ENCODE measurements at regions not wholly inside any gene's neighbourhood (a gene's known extent, or its start where the extent isn't known, plus 50 kb on each side); places are given as distances from the start of the nearest gene placed in this dataset.

DNA sequence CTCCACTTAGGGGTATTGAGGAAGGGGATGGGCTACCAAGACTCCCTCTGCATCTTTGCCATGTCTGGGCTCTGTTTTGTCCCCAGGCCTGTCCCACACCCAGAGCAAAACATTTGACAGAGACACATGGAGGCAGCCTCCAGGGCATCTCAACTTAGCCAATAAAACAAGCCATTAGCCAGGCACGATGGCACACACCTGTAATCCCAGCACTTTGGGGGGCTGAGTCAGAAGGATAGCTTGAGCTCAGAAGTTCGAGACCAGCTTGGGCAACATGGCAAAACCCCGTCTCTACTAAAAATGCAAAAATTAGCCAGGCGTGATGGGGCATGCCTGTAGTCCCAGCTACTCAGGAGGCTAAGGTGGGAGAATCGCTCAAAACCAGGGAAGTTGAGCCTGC lies 120.3 kb upstream of the IPO9 start:
- Histone ChIP-seq H3K23ac (ENCODE audit: low read length) (no peak overlapping the region), H2BK5ac (ENCODE audit: low read depth, low read length, poor library complexity) (no peak overlapping the region), H2BK12ac (ENCODE audit: low read length) (no peak overlapping the region), H2BK120ac (ENCODE audit: insufficient read depth, low read length, poor library complexity) (no peak overlapping the region), H3K79me1 (ENCODE audit: low read length) (peaks cover 11% of the 10 kb centered on the region), H3K9ac (ENCODE audit: low read length) (no peak overlapping the region), H4K12ac (ENCODE audit: low read depth, low read length) (no peak overlapping the region), H3K27me3 (ENCODE audit: insufficient read depth, low read length) (no peaks in the 10 kb centered on the region), H3K79me2 (ENCODE audit: control insufficient read depth, insufficient read depth, low read length, poor library complexity) (no peaks in the 10 kb centered on the region), H3K14ac (ENCODE audit: low read length) (no peak overlapping the region), H3K4me3 (ENCODE audit: low read depth, low read length) (no peak overlapping the region), H2AFZ (ENCODE audit: insufficient read depth, low read length, poor library complexity) (no peak overlapping the region), H3K36me3 (ENCODE audit: control insufficient read depth in 1 of 2, insufficient read depth in 2 of 2, low read length in 2 of 2) (peaks cover 7 to 13% of the 10 kb centered on the region in 2 experiments), H3K4ac (ENCODE audit: low read depth, low read length) (no peak overlapping the region), H3K4me1 (ENCODE audit: control insufficient read depth in 1 of 2, insufficient read depth in 2 of 2, low read length in 2 of 2) (peaks cover 19 to 23% of the 10 kb centered on the region in 2 experiments), H3K4me2 (ENCODE audit: low read length) (no peak overlapping the region), H2AK5ac (ENCODE audit: low read length) (no peak overlapping the region), H3K18ac (ENCODE audit: low read length) (no peak overlapping the region), H4K8ac (ENCODE audit: low read depth, low read length) (no peak overlapping the region), H4K91ac (ENCODE audit: low read depth, low read length) (no peak overlapping the region), H3K27ac (ENCODE audit: low read depth, low read length) (no peak overlapping the region), H3K9me3 (ENCODE audit: insufficient read depth, low read depth, low read length) (no peaks in the 10 kb centered on the region)
- WGBS (ENCODE audit: extremely low coverage, insufficient coverage, insufficient read length) = no CpG with 5 or more reads among the region's 5 CpGs
- no peak for DNase-seq

- Histone ChIP-seq H3K27ac (ENCODE audit: low read depth, low read length) (no peak overlapping the region), H3K4me1 (ENCODE audit: control insufficient read depth in 1 of 2, insufficient read depth in 2 of 2, low read length in 2 of 2) (peaks cover 24 to 25% of the 10 kb centered on the region in 2 experiments), H3K79me2 (ENCODE audit: control insufficient read depth, insufficient read depth, low read length, poor library complexity) (no peaks in the 10 kb centered on the region), H4K91ac (ENCODE audit: low read depth, low read length) (peak overlapping the region; percentile 43), H2BK120ac (ENCODE audit: insufficient read depth, low read length, poor library complexity) (no peak overlapping the region), H3K4me3 (ENCODE audit: low read depth, low read length) (no peak overlapping the region), H3K9ac (ENCODE audit: low read length) (no peak overlapping the region), H3K27me3 (ENCODE audit: insufficient read depth, low read length) (no peaks in the 10 kb centered on the region), H2AFZ (ENCODE audit: insufficient read depth, low read length, poor library complexity) (no peak overlapping the region), H2BK5ac (ENCODE audit: low read depth, low read length, poor library complexity) (no peak overlapping the region), H2BK12ac (ENCODE audit: low read length) (peak overlapping the region; percentile 15), H4K8ac (ENCODE audit: low read depth, low read length) (no peak overlapping the region), H3K18ac (ENCODE audit: low read length) (peak overlapping the region; percentile 16), H3K4ac (ENCODE audit: low read depth, low read length) (peak overlapping the region; percentile 29), H2AK5ac (ENCODE audit: low read length) (no peak overlapping the region), H4K12ac (ENCODE audit: low read depth, low read length) (peak overlapping the region; percentile 43), H3K79me1 (ENCODE audit: low read length) (peaks cover 13% of the 10 kb centered on the region), H3K36me3 (ENCODE audit: control insufficient read depth in 1 of 2, insufficient read depth in 2 of 2, low read length in 2 of 2) (peaks cover 9 to 17% of the 10 kb centered on the region in 2 experiments), H3K23ac (ENCODE audit: low read length) (no peak overlapping the region), H3K9me3 (ENCODE audit: insufficient read depth, low read depth, low read length) (no peaks in the 10 kb centered on the region), H3K14ac (ENCODE audit: low read length) (no peak overlapping the region), H3K4me2 (ENCODE audit: low read length) (no peak overlapping the region)
- DNase-seq = peak; percentile 52 to 67
- WGBS (ENCODE audit: extremely low coverage, insufficient coverage, insufficient read length) = no CpG with 5 or more reads among the region's 4 CpGs
These were observed 119.2 kb upstream of the IPO9 start for GRCh38 chr1:201709564-201710295.

GRCh38 chr1:201710632-201711597 lies 118.0 kb upstream of the IPO9 start:
- H2BK12ac ChIP-seq (ENCODE audit: low read length) = no peak overlapping the region
- H3K9me3 ChIP-seq (ENCODE audit: insufficient read depth, low read depth, low read length) = no peaks in the 10 kb centered on the region
- no peaks in the 10 kb centered on the region for H3K79me2 ChIP-seq (ENCODE audit: control insufficient read depth, insufficient read depth, low read length, poor library complexity)
- WGBS (ENCODE audit: extremely low coverage, insufficient coverage, insufficient read length) = no CpG with 5 or more reads among the region's 8 CpGs
- no peak overlapping the region for H2AK5ac ChIP-seq (ENCODE audit: low read length)
- H4K91ac ChIP-seq (ENCODE audit: low read depth, low read length) = no peak overlapping the region
- H3K4ac ChIP-seq (ENCODE audit: low read depth, low read length) = no peak overlapping the region
- H2BK5ac ChIP-seq (ENCODE audit: low read depth, low read length, poor library complexity) = no peak overlapping the region
- H3K14ac ChIP-seq (ENCODE audit: low read length) = no peak overlapping the region
- no peaks in the 10 kb centered on the region for H3K27me3 ChIP-seq (ENCODE audit: insufficient read depth, low read length)
- peak overlapping the region; percentile 22 for H3K18ac ChIP-seq (ENCODE audit: low read length)
- H3K9ac ChIP-seq (ENCODE audit: low read length) = no peak overlapping the region
- peaks cover 26 to 30% of the 10 kb centered on the region in 2 experiments for H3K4me1 ChIP-seq (ENCODE audit: control insufficient read depth in 1 of 2, insufficient read depth in 2 of 2, low read length in 2 of 2)
- H3K4me2 ChIP-seq (ENCODE audit: low read length) = no peak overlapping the region
- H3K23ac ChIP-seq (ENCODE audit: low read length) = no peak overlapping the region
- H4K8ac ChIP-seq (ENCODE audit: low read depth, low read length) = no peak overlapping the region
- no peak for DNase-seq
- no peak overlapping the region for H3K4me3 ChIP-seq (ENCODE audit: low read depth, low read length)
- H2AFZ ChIP-seq (ENCODE audit: insufficient read depth, low read length, poor library complexity) = peak overlapping the region; percentile 11
- H3K36me3 ChIP-seq (ENCODE audit: control insufficient read depth in 1 of 2, insufficient read depth in 2 of 2, low read length in 2 of 2) = peaks cover 13 to 22% of the 10 kb centered on the region in 2 experiments
- H4K12ac ChIP-seq (ENCODE audit: low read depth, low read length) = no peak overlapping the region
- H3K79me1 ChIP-seq (ENCODE audit: low read length) = peaks cover 13% of the 10 kb centered on the region
- no peak overlapping the region for H3K27ac ChIP-seq (ENCODE audit: low read depth, low read length)
- no peak overlapping the region for H2BK120ac ChIP-seq (ENCODE audit: insufficient read depth, low read length, poor library complexity)

DNA sequence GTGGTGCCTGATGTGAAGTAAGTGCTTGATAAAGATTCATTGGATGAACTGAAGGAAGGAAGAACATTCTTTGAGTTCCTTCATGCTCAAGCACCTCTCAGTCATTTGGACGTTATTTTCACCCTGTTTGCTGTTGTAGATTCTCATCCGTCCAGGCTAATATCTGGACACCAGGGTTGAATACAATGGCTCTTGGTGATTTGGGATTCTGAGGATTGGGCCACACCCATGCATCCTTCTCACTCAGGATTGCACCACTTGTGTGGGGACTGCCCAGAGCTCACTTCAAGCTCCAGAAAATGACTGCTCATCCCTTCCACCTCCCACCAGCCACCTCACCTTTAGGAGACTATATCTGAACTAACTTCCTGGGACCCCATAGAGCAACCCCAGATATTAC lies 117.1 kb upstream of the IPO9 start:
- peak overlapping the region; percentile 20 for H3K18ac ChIP-seq (ENCODE audit: low read length)
- no peak overlapping the region for H3K9ac ChIP-seq (ENCODE audit: low read length)
- H3K4me3 ChIP-seq (ENCODE audit: low read depth, low read length) = no peak overlapping the region
- no peak overlapping the region for H3K4ac ChIP-seq (ENCODE audit: low read depth, low read length)
- H4K91ac ChIP-seq (ENCODE audit: low read depth, low read length) = no peak overlapping the region
- no peak overlapping the region for H4K12ac ChIP-seq (ENCODE audit: low read depth, low read length)
- no peak overlapping the region for H2BK5ac ChIP-seq (ENCODE audit: low read depth, low read length, poor library complexity)
- no peaks in the 10 kb centered on the region for H3K27me3 ChIP-seq (ENCODE audit: insufficient read depth, low read length)
- peak overlapping the region; percentile 39 for H2BK120ac ChIP-seq (ENCODE audit: insufficient read depth, low read length, poor library complexity)
- H3K79me1 ChIP-seq (ENCODE audit: low read length) = peaks cover 13% of the 10 kb centered on the region
- H2BK12ac ChIP-seq (ENCODE audit: low read length) = peak overlapping the region; percentile 51
- H2AK5ac ChIP-seq (ENCODE audit: low read length) = no peak overlapping the region
- H3K4me2 ChIP-seq (ENCODE audit: low read length) = no peak overlapping the region
- H3K27ac ChIP-seq (ENCODE audit: low read depth, low read length) = no peak overlapping the region
- H3K14ac ChIP-seq (ENCODE audit: low read length) = no peak overlapping the region
- no CpG with 5 or more reads among the region's 2 CpGs for WGBS (ENCODE audit: extremely low coverage, insufficient coverage, insufficient read length)
- no peak overlapping the region for H4K8ac ChIP-seq (ENCODE audit: low read depth, low read length)
- no peak overlapping the region for H3K23ac ChIP-seq (ENCODE audit: low read length)
- H3K9me3 ChIP-seq (ENCODE audit: insufficient read depth, low read depth, low read length) = peaks cover 1% of the 10 kb centered on the region
- H3K36me3 ChIP-seq (ENCODE audit: control insufficient read depth in 1 of 2, insufficient read depth in 2 of 2, low read length in 2 of 2) = peaks cover 18 to 26% of the 10 kb centered on the region in 2 experiments
- H3K4me1 ChIP-seq (ENCODE audit: control insufficient read depth in 1 of 2, insufficient read depth in 2 of 2, low read length in 2 of 2) = peaks cover 26 to 32% of the 10 kb centered on the region in 2 experiments
- H2AFZ ChIP-seq (ENCODE audit: insufficient read depth, low read length, poor library complexity) = no peak overlapping the region
- no peak for DNase-seq
- no peaks in the 10 kb centered on the region for H3K79me2 ChIP-seq (ENCODE audit: control insufficient read depth, insufficient read depth, low read length, poor library complexity)
